Activated naive CD4-positive, alpha-beta T cell treated with anti-CD3 and anti-CD28 coated beads, Interleukin-2, amount 50 U/mL, for 16 hours (primary cell): ENCODE measurements at regions not wholly inside any gene's neighbourhood (a gene's known extent, or its start where the extent isn't known, plus 50 kb on each side); places are given as distances from the start of the nearest gene placed in this dataset.
"Not testable (repeated sequence)": the region's sequence is repeated elsewhere in the genome, so short reads cannot be mapped to it uniquely, and the experiment has no call there.

Experiments
- DNase-seq: peaks from one replicate; pipeline ENCODE4 v3.0.0-alpha.2; 2020

DNA sequence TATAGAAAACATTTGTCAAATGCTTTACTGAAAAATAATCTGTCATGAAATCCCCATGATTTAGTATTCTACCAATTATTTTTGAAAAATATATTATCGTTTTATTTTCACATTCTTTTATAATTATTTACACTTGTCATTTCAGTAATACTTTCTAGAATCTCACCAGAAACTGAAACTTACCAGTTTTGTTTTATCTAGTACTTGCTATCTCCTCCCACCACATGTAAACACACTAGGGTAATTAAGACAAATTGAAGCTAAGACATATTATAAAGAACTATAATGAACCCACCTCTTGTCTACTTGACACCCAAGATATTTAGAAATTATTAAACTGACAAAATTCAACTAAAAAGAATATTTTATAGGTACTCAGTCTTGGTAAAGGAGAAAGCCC lies 51.5 kb upstream of the GRM3 start:
- DNase-seq, result no peak

GRCh38 chr7:86574006-86574405 lies 69.7 kb upstream of the GRM3 start:
- DNase-seq, result no peak

DNA sequence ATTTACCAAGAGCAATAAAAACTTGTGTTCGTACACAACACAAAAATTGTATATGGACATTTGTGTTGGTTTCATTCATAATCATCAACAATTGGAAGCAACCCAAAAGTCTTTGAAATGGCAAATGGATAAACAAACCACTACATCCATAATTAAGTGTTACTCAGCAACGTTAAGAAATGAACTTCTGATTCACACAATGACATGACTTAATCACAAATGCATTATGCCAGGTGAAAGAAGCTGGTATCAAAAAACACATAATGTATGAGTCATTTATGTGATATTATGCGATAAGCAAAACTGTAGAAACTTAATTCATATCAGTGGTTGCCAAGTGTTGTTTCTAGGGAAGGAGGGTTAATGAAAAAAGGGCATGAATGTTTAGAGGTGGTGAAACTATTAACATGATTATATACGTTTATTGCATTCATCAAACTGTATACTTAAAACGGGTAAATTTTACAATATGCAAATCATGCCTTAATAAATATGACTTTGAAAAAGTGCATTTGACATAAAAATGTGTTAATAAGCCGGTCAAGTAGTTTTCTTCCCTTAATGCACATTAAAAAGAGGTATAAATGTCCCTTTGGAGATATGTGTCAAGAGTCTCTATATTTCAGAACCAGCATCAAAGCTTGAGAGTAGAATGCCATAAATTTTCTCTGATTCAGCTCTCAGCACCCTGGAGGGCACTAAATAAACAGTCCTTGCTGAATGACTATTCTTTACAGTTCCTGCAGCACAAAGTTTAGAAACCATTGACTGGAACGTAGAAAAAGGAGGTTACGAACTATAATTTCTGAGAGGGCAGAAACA lies 84.8 kb upstream of the GRM3 start:
- no peak for DNase-seq

GRCh38 chr7:86534641-86535040 lies 109.1 kb upstream of the GRM3 start:
- no peak for DNase-seq

DNA sequence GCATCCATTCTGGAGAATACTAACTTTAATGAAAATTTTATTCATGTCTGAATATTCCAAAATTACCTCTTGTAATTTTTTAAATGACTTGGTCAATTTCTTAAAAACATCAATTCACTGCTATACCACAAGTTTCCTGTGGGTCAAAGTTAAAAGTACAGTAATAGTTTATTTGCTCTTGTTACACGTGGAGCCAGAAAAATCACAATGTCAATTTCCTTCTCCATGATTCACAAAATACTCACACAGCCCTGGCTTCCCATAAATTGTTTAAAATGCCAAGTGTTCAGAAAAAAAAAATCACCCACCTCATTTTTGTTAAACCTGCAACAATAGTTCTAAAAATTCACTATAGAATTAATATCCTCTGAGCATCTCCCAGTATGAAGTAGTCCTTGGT lies 139.5 kb upstream of the GRM3 start:
- DNase-seq, result no peak

- DNase-seq, result no peak
Observed at GRCh38 chr7:86499986-86500385, 143.7 kb upstream of the GRM3 start.

DNA sequence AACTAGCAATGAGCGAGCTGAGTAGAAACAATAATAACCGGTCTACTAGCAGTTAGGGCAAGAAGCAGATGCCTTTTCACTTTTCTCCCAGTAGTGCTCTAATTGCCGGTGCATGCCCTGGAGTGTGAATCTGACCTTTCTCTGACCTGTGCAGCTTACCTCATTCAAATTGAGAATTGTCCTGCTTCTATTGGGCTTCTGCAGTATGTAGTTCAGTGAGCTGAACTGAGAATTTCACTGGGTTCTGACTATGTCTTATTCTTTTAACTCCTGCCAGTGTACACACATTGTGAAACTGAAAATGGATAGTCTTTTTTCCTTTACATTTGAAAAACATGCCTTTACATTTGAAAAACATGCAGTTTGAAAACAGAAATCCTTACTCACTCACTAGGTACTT lies 157.9 kb upstream of the GRM3 start:
- DNase-seq, result no peak

- DNase-seq, result no peak
Observed at GRCh38 chr7:86479144-86479543, 164.6 kb upstream of the GRM3 start.

- no peak for DNase-seq
Observed at GRCh38 chr7:86477343-86477935, 166.3 kb upstream of the GRM3 start.

DNA sequence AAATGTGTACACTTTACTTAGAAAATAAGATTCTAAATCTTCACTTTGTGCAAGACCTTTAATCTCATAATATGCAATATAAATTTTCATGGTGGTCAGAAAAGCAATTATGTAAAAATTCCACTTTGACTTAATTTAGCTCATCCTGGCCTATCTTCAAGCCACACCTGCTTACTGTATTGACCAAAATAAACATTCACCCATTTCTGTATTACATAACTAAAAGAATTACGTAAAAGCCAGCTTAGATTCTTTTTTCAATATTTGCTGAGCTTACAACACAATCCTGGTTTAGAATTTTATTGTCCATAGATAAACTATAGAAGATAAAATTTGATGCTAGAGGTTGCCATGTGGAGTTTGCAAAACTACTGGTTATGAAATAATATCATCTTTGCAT lies 172.9 kb upstream of the GRM3 start:
- DNase-seq, result no peak

DNA sequence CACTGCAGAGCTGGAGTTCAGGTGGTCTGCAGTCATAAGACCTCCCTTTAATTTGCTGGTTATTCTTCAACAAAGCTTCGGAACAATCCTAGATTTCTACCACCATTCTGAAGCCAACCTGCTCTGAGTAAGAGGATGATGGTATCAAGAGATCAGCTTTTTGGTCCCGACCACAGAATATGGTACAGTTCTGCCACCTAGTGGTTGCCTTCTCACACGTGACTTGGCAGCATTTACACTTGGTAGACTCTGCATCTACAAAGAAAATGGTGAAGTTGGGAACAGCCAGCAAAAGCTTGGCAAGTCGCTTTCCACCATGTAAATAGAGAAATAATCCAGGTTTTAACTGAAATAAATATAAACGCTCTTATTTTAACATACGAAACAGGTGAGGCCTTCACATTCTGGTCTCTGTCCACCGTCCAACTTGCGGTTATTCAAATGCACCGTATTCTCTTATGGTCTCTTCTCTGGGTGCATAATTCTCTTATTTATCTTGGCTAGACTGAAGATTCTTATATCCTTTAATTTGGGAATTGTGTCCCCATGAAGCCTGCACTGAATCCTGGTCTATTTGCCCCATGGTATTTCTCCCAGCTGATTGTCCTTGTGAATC lies 173.9 kb upstream of the GRM3 start:
- DNase-seq, result peak; percentile 16

DNA sequence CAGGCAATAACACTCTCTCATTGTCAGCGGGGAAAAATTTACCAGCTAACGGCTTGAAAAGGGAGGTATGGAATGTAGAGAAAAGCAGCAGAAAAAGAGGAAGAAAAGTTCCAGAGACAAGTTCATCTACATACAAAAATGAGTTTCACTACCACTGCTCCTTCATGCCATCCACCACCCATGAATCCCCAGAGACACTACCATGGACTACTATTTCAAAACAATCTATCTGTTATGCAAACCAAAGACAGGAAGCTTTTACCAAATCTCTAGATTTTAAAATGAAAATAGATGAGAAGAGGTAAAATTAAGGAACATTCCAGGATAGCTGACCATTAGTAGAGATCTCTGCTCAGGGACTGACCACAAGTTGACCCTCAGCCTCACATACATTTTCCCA lies 189.0 kb upstream of the GRM3 start:
- DNase-seq, result no peak

GRCh38 chr7:86453454-86453853 lies 190.3 kb upstream of the GRM3 start:
- DNase-seq, result no peak

- DNase-seq, result no peak
Observed at GRCh38 chr7:86448856-86449255, 194.9 kb upstream of the GRM3 start.

- no peak for DNase-seq
Observed at GRCh38 chr7:86445285-86445684, 198.4 kb upstream of the GRM3 start.

- no peak for DNase-seq
Observed at GRCh38 chr7:86444245-86444644, 199.5 kb upstream of the GRM3 start.

- DNase-seq, result not testable (repeated sequence)
Observed at GRCh38 chr7:86440420-86440819, 203.3 kb upstream of the GRM3 start.

- no peak for DNase-seq
Observed at GRCh38 chr7:86437951-86438450, 205.7 kb upstream of the GRM3 start.

DNA sequence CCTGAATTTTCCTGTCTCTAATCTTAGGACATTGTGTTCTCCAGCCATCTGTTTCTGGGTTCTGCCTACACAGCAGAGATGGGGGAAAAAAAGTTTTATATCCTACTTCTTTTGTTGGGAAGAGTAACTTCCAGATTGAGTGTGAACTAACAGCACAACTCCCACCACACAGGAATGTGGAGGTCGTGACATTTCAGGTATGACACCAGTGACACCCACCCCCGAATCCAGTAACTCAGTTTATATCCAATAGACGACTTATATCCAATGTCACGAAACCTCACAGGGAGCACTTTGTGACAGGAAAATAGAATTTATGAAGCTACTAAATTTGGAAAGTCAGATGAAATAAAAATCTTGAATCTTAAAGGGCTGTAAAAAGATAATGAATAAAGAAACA lies 211.9 kb upstream of the GRM3 start:
- DNase-seq, result no peak

DNA sequence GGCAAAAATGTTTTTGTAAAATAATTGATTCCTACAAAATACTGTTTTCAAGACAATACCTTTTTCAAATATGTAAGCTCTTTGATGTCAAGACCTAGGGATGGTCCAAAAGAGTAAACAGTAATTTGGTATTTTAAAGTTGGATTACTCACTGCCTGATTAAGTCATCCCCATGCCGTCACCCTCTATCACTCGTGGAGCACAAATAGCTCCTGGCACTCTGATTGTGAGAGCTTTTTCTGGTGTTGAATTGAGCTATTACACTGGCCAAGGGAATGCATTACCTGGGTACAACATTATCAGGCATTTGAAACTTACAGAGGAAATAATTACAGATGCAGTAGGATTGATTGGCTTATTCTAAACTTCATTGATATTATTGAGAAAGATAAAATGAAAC lies 231.9 kb upstream of the GRM3 start:
- DNase-seq, result no peak

DNA sequence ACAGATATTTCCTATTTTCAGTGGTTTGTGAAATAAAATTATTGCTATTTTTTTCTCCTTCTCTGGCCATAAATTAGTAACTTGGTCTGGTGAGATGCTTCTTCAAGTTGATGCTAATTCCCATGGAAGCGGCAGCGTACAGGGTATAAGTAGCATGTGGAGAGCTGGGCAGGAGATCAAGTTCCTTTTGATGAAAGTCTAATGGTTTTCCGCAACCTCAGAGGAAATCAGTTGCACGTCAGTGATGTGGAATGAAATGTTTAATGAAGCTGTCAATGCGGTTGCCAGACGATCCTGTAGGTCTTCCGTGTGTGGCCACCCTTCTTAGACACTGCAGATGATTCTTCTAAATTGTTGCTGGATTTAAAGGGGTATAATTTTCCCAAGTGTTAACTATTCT lies 236.4 kb upstream of the GRM3 start:
- DNase-seq, result no peak

GRCh38 chr7:86391813-86392212 lies 251.9 kb upstream of the GRM3 start:
- no peak for DNase-seq

DNA sequence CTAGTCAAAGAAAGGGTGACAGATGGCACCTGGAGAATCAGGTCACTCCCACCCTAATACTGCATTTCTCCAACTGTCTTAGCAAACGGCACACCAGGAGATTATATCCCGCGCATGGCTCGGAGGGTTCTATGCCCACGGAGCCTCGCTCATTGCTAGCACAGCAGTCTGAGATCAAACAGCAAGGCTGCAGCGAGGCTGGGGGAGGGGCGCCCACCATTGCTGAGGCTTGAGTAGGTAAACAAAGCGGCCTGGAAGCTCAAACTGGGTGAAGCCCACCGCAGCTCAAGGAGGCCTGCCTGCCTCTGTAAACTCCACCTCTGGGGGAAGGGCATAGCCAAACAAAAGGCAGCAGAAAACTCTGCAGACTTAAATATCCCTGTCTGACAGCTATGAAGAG lies 268.1 kb upstream of the GRM3 start:
- DNase-seq, result not testable (repeated sequence)

GRCh38 chr7:86372262-86372661 lies 271.4 kb upstream of the GRM3 start:
- DNase-seq, result no peak
